HEK293 (cell line): ENCODE measurements at regions not wholly inside any gene's neighbourhood (a gene's known extent, or its start where the extent isn't known, plus 50 kb on each side); places are given as distances from the start of the nearest gene placed in this dataset.

Experiments
- ZNF132 ChIP-seq: fragments of 450-650 bp; formaldehyde crosslinking; IDR thresholded peaks from 2 replicates; pipeline ENCODE4 v1.5.1; 2017; ENCODE audit warnings: missing biosample characterization, missing genetic modification characterization, borderline replicate concordance
- ZNF2 ChIP-seq: fragments of 450-650 bp; formaldehyde crosslinking; IDR thresholded peaks from 2 replicates; pipeline ENCODE4 v1.5.1; 2016; ENCODE audit warnings: missing biosample characterization, missing genetic modification characterization
- ZNF548 ChIP-seq: fragments of 450-650 bp; formaldehyde crosslinking; IDR thresholded peaks from 2 replicates; pipeline ENCODE4 v1.5.1; 2016; ENCODE audit warnings: missing biosample characterization, missing genetic modification characterization
- TF ChIP-seq, protein P1 (sequence below): fragments of 450-650 bp; formaldehyde crosslinking; IDR thresholded peaks from 2 replicates; pipeline ENCODE4 v1.5.1; 2016; ENCODE audit warnings: missing biosample characterization, missing genetic modification characterization
- TF ChIP-seq, protein P2 (sequence below): fragments of 450-650 bp; formaldehyde crosslinking; IDR thresholded peaks from 2 replicates; pipeline ENCODE4 v1.5.1; 2016; ENCODE audit warnings: missing biosample characterization, missing genetic modification characterization

DNA sequence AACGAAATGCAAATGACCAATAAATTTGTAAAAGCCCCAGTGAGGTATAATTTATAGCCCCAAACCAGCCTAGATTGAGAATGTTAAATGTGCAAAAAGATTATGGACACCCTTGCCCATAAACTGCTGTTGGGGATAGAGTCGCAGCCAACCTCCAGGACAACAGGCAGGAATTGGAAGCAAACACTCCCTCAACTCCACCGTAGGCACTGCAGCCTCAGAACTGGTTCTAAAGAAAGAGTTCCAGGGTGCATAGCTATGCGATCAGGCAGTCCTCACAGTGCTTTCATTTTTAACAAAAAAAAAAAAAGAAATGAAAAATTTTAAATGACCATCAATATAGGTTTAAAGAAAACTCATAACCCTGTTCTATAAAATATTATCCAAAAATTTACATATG, 86.2 kb downstream of the CXCL12 start:
- TF ChIP-seq, protein P1, sequence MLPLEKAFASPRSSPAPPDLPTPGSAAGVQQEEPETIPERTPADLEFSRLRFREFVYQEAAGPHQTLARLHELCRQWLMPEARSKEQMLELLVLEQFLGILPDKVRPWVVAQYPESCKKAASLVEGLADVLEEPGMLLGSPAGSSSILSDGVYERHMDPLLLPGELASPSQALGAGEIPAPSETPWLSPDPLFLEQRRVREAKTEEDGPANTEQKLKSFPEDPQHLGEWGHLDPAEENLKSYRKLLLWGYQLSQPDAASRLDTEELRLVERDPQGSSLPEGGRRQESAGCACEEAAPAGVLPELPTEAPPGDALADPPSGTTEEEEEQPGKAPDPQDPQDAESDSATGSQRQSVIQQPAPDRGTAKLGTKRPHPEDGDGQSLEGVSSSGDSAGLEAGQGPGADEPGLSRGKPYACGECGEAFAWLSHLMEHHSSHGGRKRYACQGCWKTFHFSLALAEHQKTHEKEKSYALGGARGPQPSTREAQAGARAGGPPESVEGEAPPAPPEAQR (tag by site-specific recombination), result no peak
- TF ChIP-seq ZNF548 (tag by site-specific recombination) (no peak), ZNF132 (no peak), ZNF2 (tag by site-specific recombination) (no peak)
- TF ChIP-seq, protein P2, sequence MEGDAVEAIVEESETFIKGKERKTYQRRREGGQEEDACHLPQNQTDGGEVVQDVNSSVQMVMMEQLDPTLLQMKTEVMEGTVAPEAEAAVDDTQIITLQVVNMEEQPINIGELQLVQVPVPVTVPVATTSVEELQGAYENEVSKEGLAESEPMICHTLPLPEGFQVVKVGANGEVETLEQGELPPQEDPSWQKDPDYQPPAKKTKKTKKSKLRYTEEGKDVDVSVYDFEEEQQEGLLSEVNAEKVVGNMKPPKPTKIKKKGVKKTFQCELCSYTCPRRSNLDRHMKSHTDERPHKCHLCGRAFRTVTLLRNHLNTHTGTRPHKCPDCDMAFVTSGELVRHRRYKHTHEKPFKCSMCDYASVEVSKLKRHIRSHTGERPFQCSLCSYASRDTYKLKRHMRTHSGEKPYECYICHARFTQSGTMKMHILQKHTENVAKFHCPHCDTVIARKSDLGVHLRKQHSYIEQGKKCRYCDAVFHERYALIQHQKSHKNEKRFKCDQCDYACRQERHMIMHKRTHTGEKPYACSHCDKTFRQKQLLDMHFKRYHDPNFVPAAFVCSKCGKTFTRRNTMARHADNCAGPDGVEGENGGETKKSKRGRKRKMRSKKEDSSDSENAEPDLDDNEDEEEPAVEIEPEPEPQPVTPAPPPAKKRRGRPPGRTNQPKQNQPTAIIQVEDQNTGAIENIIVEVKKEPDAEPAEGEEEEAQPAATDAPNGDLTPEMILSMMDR (tag by site-specific recombination), result no peak
